ENCODE measurements at regions not wholly inside any gene's neighbourhood (a gene's known extent, or its start where the extent isn't known, plus 50 kb on each side); places are given as distances from the start of the nearest gene placed in this dataset.

GRCh38 chr1:5690291-5690690, 301.9 kb downstream of the NPHP4 start:
- no peak for DNase-seq (ENCODE audit: low read depth, low spot score)

More at GRCh38 chr1:5690291-5690690, 301.9 kb downstream of the NPHP4 start:
- H3K27me3 ChIP-seq (replicated peaks in 1 of 2; ENCODE audit: control insufficient read depth in 2 of 2, insufficient read depth in 2 of 2, low read length in 1 of 2) = no peaks in the 10 kb centered on the region
- BruUV-seq (replicated peaks) = no TSS peak
- RAD21 ChIA-PET (ENCODE audit: unreplicated experiment) = no interaction called here
- H4K20me1 ChIP-seq (ENCODE audit: control insufficient read depth, insufficient read depth) = no peaks in the 10 kb centered on the region
- SMC1A ChIA-PET (ENCODE audit: uncharacterized antibody, unreplicated experiment) = no interaction called here
- intact Hi-C loops (cut with micrococcal nuclease; ENCODE audit: unreplicated experiment) (no loop called here), in situ Hi-C loops (cut with MboI) (no loop called here)
- POLR2A ChIA-PET = no interaction called here
- H3K36me3 ChIP-seq (ENCODE audit: control insufficient read depth in 2 of 2, insufficient read depth in 2 of 2, low read length in 1 of 2) = no peaks in the 10 kb centered on the region
- no peaks in the 10 kb centered on the region for H3K79me2 ChIP-seq (ENCODE audit: control insufficient read depth, insufficient read depth, low read length)
- no peaks in the 10 kb centered on the region for H3K4me1 ChIP-seq (ENCODE audit: control insufficient read depth, insufficient read depth, low read length)
- H3K4me2 ChIP-seq (ENCODE audit: control insufficient read depth, insufficient read depth) = no peak overlapping the region
- CTCF ChIA-PET = no interaction called here
- no peak overlapping the region for H3K4me3 ChIP-seq
- no peak overlapping the region for H3K27ac ChIP-seq (ENCODE audit: control insufficient read depth, insufficient read depth)
- TF ChIP-seq BCLAF1 (IDR thresholded peaks at IDR 0.05) (no peak), NR2C2 (IDR thresholded peaks at IDR 0.05; ENCODE audit: borderline replicate concordance, control insufficient read depth, insufficient read length, low read depth) (no peak), KLF5 (IDR thresholded peaks at IDR 0.05; ENCODE audit: partially characterized antibody) (no peak), PAX5 (IDR thresholded peaks at IDR 0.05; ENCODE audit: borderline replicate concordance, low read depth, low read length) (no peak), KAT2A (conservative IDR thresholded peaks at IDR 0.05; ENCODE audit: control insufficient read depth, low read depth, low read length) (no peak), RCOR1 (conservative IDR thresholded peaks at IDR 0.05; ENCODE audit: low read depth, low read length) (no peak), NR2C1 (IDR thresholded peaks at IDR 0.05) (no peak), CHD4 (IDR thresholded peaks at IDR 0.05) (no peak)
- FAIRE-seq = no peak
- H3K9me3 ChIP-seq (replicated peaks; ENCODE audit: control insufficient read depth, insufficient read depth, low read length) = no peaks in the 10 kb centered on the region; the same call in 2 of the 3 replicates
- ATAC-seq = no peak
- WGBS (ENCODE audit: insufficient coverage, insufficient replicate concordance, low lambda C conversion rate, missing lambda C conversion rate) = 21% methylated on average over 3 of the region's 3 CpGs
- no peak overlapping the region for H3K9ac ChIP-seq (ENCODE audit: control insufficient read depth, insufficient read depth, low read length)
- H2AFZ ChIP-seq (ENCODE audit: control insufficient read depth, low read depth, low read length) = no peak overlapping the region
